IMR-90 (cell line): ENCODE measurements at regions not wholly inside any gene's neighbourhood (a gene's known extent, or its start where the extent isn't known, plus 50 kb on each side); places are given as distances from the start of the nearest gene placed in this dataset.

Experiments
- BHLHE40 ChIP-seq: fragments of 150-350 bp; IDR thresholded peaks from 2 replicates; pipeline ENCODE4 v1.6.1; 2016; ENCODE audit warnings: mild to moderate bottlenecking, low read depth, low read length
- CEBPB ChIP-seq: IDR thresholded peaks from 2 replicates; pipeline ENCODE4 v1.6.1; 2012; ENCODE audit warnings: low read depth, low read length, improper control_type of control experiment
- CHD1 ChIP-seq: IDR thresholded peaks from 2 replicates; pipeline ENCODE4 v1.6.1; 2012; ENCODE audit warnings: low read depth, low read length, improper control_type of control experiment
- CTCF ChIP-seq: conservative IDR thresholded peaks from 2 replicates; pipeline ENCODE4 v1.5.1; 2012; ENCODE audit warnings: mild to moderate bottlenecking, low read depth, low read length, improper control_type of control experiment
- MAFK ChIP-seq: IDR thresholded peaks from 2 replicates; pipeline ENCODE4 v1.6.1; 2012; ENCODE audit warnings: low read depth, low read length, improper control_type of control experiment
- POLR2A ChIP-seq: IDR thresholded peaks from 2 replicates; pipeline ENCODE4 v1.6.1; 2012; ENCODE audit warnings: mild to moderate bottlenecking, low read depth, low read length
- RAD21 ChIP-seq: IDR thresholded peaks from 2 replicates; pipeline ENCODE4 v1.6.1; 2012; ENCODE audit warnings: low read length, improper control_type of control experiment
- RCOR1 ChIP-seq: IDR thresholded peaks from 2 replicates; pipeline ENCODE4 v1.6.1; 2012; ENCODE audit warnings: mild to moderate bottlenecking, low read length, improper control_type of control experiment; ENCODE audit not compliant: insufficient replicate concordance
- SMC3 ChIP-seq: fragments of 150-350 bp; IDR thresholded peaks from 2 replicates; pipeline ENCODE4 v1.6.1; 2016; ENCODE audit warnings: low read depth, mild to moderate bottlenecking, antibody characterized with exemption, low read length, moderate library complexity
- USF2 ChIP-seq: fragments of 150-350 bp; IDR thresholded peaks from 2 replicates; pipeline ENCODE4 v1.6.1; 2017; ENCODE audit warnings: mild to moderate bottlenecking, antibody characterized with exemption, low read length, low read depth

GRCh38 chr11:11004069-11004468, 146.2 kb upstream of the ZBED5 start:
- TF ChIP-seq CTCF = no peak
- TF ChIP-seq SMC3 = no peak
- no peak for TF ChIP-seq POLR2A
- no peak for TF ChIP-seq RCOR1
- no peak for TF ChIP-seq MAFK
- no peak for TF ChIP-seq RAD21
- TF ChIP-seq BHLHE40 = no peak
- no peak for TF ChIP-seq CHD1
- TF ChIP-seq USF2 = no peak
- TF ChIP-seq CEBPB = no peak
